ENCODE measurements at regions not wholly inside any gene's neighbourhood (a gene's known extent, or its start where the extent isn't known, plus 50 kb on each side); places are given as distances from the start of the nearest gene placed in this dataset.
"Not testable (repeated sequence)": the region's sequence is repeated elsewhere in the genome, so short reads cannot be mapped to it uniquely, and the experiment has no call there.

DNA sequence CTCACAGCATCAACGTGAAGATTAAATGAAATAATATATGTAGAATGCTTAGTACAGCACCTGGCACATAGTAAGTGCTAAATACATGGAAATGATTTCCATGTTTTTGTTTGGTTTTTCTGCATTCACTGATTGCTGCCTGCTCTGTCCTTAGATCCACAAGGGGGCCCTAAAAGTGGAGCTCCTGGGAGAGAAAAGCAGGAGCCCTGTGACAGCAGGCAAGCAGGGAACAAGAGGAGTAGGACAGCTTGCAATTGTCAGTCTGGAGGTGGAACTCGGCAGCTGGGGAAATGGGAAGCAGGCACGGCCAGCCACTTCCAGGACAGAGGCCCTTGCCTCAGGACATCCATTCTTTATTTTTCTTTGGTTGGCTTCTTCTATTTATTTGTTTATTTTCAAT lies 292.9 kb downstream of the BMP4 start:
- no peak for DNase-seq

DNA sequence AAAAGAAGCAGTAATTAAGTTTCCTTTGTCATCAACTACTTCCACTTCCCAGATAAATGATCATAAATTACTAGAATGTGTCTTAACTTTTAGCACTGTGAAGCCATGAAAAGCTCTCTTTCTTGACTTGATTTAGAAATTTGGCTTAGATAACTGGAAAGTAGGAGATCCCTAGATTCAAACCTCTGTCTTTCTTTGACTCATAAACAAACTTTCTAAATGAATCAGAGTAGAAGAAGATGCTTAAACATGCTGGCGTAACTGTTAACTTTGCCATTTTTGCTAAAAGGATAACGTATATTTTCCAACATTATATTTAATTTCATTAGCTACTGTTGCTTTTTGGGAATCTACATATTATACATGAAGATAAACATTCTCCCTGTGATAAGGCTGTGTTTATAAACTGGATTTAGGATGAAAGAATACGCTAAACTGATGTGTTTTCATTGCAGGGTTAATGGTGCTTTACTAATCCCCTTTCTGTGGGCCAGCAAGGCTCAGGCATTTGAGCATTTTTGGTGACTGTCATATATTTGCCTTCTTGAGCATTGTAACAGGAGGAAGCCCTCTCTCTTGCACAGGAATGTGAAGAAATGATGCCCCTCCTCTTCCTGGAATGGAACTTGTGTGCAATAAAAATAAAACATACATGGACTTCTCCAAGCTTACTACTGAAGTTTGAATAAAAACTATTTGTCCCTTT lies 301.4 kb downstream of the BMP4 start:
- no peak for DNase-seq

- no peak for DNase-seq
Observed at GRCh38 chr14:53652068-53652467, 304.6 kb downstream of the BMP4 start.

GRCh38 chr14:53651096-53651740 lies 305.4 kb downstream of the BMP4 start:
- DNase-seq: no peak

DNA sequence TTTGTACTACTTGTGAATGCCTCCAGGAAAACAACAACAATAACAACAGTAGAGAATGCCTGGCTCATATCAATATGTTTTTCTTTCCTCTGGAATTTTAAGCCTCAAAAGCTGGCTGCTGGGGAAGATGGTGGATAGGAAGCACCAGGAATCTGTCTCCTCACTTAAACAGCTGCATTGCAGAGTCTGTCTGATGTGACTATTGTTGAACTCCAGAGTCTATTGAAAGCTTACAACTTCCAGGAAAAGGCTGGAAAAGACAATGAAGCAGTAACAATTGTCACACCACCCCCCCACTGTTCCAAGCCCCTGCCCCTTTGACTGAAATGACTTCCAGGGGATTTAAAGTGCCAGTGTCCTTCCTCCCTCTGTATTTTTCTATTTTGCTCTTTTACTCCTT lies 309.7 kb downstream of the BMP4 start:
- DNase-seq: no peak

DNA sequence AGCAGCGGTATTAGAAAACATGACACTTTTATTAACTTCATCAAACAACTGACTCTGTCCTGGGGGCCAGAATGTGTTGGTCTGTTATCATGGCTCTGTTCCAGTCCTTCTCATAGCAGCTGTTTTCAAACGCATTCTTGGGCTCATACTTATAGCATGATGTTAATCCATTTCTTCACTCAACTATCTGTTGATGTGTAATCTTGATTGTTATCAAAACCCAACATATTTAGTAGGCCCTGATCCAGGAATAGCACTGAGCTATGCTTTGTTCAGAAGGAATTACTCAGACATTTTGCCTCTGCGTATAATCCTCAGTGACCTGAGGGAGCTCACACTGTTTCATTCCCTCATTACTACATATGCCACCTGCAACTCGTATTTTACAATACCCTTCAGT lies 315.9 kb downstream of the BMP4 start:
- no peak for DNase-seq

DNA sequence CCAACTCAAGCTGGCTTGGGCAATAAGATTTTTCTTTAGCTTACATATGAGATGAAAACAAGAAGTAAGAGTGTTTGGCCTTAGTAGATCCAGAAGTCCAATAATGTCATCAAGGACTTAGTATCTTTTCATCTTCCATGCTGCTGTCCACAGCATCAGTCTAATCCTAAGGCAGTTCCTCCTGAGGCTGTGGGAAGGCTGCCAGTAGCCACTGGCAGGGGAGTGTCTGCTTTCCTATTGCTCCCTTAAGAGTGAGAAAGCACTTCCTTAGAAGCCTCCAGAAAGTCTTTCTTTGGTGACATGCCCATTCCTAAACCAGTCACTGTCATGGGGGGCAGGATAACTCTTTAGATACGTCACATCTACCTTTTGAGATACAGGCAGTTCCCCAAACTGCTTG lies 317.7 kb downstream of the BMP4 start:
- no peak for DNase-seq

DNA sequence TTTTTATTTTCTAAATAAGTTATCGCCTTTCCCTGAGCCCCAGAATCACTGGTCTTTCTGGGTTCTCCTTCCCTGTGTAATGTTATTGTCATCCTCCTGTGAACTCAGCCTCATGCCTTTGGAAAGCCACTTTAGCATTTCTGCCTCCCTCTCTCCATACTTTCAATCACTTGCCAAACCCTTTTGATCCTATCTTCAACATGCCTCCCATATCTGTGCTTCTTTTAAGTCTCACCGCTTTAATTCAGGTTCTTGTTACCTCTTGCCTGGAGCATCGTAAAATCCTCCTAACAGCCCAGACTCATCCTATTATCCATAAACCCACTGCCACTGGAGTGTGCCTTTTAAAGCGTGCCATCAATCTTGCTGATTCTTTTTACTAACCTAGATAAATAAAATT lies 321.8 kb downstream of the BMP4 start:
- DNase-seq: no peak

DNA sequence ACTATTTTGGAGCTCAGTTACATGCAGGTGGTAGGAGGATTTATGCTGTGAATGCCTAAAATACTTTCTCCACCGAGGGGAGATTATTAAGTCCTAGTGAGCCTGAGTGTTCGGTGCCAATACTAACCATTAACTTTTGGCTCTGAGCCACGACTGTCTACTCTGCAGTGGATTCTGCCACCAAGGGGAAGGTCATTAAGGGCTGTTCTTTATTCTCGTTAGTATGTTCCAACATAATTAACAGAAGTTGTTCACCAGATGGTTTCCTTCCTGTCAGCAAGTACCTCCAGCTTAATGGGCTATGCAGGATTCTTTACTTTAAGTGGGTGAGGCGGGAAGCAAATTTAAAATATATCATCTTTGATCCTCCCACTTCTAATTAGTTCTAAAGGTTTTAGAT lies 326.3 kb downstream of the BMP4 start:
- no peak for DNase-seq

- DNase-seq: no peak
Observed at GRCh38 chr14:53628732-53629430, 327.7 kb downstream of the BMP4 start.

- no peak for DNase-seq
Observed at GRCh38 chr14:53628261-53628660, 328.4 kb downstream of the BMP4 start.

DNA sequence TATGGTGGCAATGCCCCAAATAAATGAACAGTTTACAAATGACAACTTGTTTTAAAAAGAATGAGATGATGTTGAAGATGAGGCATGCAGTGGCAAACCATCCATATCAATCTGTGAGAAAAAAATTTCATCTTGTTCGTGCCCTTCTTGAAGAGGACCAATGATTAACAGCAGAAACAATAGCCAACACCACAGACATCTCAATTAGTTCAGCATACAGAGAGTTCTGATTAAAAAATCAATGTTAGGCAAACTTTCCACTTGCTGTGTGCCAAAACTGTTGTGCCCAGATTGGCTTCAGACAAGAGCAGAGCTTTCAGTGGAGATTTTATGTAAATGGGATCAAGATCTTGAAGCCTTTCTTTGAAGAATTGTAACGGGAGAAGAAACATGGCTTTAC lies 329.9 kb downstream of the BMP4 start:
- DNase-seq: no peak

GRCh38 chr14:53622447-53622846 lies 334.2 kb downstream of the BMP4 start:
- no peak for DNase-seq

- no peak for DNase-seq
Observed at GRCh38 chr14:53621921-53622320, 334.7 kb downstream of the BMP4 start.

- no peak for DNase-seq
Observed at GRCh38 chr14:53621433-53621832, 335.2 kb downstream of the BMP4 start.

DNA sequence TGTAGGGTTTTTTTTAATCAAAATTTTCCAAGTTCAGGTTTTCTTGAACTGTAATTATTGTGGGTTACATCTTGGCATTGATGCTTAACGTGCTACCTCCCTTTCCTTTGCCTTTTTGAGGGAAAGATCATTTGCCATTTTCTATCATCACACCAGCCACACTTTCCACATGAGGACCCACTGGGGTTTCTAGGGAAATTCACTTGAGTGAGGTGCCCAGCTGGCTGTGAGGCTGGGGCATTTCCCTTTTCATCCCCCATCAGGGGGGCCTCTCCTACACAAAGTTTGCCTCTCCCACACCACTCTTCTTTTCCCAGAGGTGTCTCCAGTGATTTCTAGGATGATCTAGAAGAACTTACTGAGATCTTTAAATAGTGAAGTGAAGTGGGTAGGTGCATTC lies 335.7 kb downstream of the BMP4 start:
- DNase-seq: no peak

- DNase-seq: no peak
Observed at GRCh38 chr14:53620317-53620716, 336.3 kb downstream of the BMP4 start.

GRCh38 chr14:53619691-53620231 lies 336.9 kb downstream of the BMP4 start:
- no peak for DNase-seq

DNA sequence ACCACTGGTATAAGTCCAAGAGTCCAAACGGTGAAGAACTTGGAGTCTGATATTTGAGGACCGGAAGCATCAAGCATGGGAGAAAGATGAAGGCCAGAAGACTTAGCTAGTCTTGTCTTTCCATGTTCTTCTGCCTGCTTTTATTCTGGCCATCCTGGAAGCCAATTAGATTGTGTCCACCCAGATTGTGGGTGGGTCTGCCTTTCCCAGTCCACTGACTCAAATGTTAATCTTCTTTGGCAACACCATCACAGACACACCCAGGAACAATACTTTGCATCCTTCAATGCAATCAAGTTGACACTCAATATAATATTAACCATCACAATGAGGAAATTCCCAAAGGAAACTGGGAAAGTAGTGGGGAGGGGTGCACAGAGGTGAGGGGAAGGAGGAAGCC lies 340.1 kb downstream of the BMP4 start:
- DNase-seq: not testable (repeated sequence)

- DNase-seq: no peak
Observed at GRCh38 chr14:53615252-53615651, 341.4 kb downstream of the BMP4 start.

DNA sequence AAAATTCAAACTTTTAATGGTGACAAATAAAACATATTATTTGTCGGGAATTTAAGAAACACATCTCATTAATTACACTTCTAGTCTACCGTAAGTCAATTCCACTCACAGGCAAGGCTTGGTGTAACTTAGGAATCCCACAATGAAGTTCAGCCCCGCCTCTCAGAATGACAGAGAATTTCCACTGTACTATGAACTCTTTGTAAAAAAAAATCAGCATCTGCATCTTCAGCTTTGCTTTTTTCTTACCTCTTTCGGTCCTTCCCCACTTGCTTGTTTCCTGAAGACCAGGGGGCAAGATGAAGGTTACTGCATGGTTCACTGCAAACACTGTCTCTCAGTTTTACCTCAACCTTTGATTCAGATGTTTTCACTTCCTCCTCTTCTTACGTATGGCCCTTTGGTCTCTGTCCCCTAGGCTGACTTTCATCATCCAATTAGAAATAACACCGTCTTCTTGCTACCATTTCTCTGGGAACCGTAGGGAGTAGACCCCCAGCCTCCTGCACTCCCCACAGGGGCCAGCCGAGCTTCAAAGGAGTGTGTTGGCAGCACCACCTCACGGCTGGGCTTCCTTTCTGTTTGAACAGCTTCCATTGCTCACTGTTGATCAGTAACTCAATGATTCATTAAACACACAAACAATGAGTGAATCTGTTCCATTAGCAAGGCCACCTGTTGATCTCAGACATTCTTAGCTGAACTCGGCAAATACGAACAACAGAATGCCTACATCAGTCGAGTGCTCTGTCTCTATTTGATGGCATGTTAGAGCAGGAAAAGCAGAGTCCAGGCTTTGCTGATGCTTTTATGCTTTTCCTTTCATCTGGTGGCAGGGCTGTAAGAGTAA lies 343.0 kb downstream of the BMP4 start:
- no peak for DNase-seq

DNA sequence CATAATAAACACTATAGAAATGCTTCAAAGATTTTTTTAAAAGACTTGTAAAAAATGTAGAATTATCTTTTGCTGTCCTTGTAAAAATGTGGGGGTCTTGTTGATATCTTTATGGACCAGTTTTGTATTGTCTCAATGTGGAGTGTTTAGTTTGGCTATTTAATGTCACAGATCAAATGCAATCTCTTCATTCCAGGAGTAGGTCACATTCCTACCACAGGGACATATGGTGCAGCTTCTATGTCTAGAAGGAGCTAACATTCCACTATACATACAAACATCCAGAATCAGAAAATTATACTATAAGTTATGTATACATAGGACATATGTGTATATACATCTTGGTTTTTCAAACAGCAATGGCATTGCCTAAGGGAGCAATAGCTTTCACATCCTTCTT lies 345.7 kb downstream of the BMP4 start:
- DNase-seq: no peak

DNA sequence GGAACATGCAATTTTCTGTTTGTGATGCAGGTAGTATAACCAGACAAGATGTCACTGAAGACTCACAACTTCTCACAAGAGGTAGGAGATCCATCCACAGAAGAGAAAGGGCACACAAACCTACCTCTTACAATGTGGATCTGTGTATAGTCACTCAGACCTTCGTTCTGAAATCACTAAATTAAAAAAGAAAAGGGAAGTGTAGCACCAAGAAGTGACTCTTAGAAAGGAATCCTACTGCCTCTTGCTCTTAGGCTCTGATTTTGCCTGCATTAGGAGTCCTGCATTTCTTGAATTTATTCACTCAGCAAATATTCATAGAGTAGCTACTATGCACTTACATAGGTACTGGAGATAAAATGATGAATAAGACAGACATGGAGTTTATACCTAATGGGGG lies 347.6 kb downstream of the BMP4 start:
- DNase-seq: no peak
